HG02610 (cell line): ENCODE measurements at regions not wholly inside any gene's neighbourhood (a gene's known extent, or its start where the extent isn't known, plus 50 kb on each side); places are given as distances from the start of the nearest gene placed in this dataset.
"Not testable (repeated sequence)": the region's sequence is repeated elsewhere in the genome, so short reads cannot be mapped to it uniquely, and the experiment has no call there.

Experiments
- ATAC-seq: cut with Tn5 transposase; IDR thresholded peaks from one replicate; pipeline ENCODE4 v1.9.1; 2021; ENCODE audit warnings: mild to moderate bottlenecking, moderate library complexity; ENCODE audit not compliant: unreplicated experiment

DNA sequence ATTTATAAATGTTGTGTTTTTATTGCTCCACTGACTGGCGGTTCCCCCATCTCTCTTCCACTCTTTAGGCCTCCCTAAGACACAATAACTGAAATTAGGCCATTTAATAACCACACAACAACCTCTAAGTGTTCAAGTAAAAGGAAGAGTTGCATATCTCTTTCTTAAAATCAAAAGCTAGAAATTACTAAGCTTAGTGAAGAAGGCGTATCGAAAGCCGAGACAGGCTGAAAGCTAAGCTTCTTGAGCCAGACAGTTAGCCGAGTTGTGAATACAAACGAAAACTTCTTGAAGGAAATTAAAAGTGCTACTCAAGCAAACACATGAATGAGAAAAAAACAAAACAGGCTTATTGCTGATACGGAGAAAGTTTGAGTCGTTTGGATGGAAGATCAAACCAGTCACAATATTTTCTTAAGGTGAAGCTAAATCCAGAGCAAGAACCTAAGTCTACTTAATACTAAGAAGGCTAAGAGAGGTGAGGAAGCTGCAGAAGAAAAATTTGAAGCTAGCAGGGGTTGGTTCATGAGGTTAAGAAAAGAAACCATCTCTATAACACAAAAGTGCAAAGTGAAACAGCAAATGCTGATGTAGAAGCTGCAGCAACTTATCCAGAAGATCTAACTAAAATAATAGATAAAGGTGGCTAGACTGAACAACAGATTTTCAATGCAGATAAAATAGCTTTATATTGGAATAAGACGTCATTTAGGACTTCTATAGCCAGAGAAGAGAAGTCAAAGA is 194.0 kb upstream of the TTC29 start:
- ATAC-seq: no peak

DNA sequence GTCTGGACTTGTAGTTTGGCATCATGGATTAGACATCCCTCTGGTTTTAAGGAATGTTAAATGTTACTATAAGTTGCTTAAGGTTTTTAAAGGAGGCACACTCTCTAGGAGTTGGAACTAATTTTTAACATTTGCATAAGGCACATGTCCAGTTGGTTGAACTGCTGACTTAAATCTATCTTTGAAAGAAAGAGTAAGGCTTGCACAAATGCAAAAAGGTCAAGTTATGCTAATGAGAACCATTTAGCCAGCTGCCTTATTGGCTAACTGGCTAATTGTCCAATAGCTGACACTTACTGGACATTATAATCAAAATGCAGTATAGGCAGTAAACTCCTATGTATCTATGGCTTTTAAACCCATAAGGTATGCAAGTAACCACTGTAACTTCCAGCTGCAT is 206.1 kb upstream of the TTC29 start:
- no peak for ATAC-seq

DNA sequence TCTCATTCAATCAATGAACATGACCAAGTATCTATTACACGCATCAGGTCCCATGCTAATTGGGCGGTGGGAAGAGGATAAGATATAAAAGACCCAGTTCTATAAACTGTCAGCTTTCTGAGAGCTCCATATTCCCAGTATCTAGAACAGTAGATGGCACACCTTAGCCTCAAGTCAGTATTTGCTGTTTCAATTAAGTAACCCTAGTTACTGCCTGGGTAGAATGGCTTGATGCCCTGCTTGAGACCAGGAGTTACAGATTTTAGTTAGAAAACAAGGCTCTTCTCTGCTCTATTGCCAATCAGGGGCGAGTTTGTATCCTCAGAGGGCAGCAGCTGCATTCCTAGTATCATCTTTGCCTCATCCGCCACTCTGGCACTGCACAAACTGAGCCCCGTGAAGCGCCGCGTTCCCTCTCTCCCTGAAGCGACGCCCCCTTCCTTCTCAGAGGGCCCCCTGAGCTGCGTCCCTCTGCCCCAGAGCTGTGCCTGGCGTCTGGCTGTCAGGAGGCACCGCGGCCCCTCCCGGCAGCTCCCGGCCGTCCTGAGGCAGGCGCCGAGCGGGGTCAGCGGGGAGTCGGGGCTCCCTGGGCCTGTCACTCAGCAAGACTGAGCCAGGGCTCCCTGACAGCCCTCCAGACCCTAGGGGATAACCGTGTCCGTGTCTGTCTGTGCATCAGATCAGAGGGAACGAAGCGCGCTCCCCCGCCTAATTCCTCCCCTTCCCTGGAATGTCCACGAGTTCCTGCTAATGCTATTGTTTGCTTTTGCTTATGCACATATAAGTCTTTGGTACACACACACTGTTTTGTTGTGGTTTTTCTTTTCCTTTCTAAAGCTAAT is 212.4 kb upstream of the TTC29 start:
- ATAC-seq: no peak

DNA sequence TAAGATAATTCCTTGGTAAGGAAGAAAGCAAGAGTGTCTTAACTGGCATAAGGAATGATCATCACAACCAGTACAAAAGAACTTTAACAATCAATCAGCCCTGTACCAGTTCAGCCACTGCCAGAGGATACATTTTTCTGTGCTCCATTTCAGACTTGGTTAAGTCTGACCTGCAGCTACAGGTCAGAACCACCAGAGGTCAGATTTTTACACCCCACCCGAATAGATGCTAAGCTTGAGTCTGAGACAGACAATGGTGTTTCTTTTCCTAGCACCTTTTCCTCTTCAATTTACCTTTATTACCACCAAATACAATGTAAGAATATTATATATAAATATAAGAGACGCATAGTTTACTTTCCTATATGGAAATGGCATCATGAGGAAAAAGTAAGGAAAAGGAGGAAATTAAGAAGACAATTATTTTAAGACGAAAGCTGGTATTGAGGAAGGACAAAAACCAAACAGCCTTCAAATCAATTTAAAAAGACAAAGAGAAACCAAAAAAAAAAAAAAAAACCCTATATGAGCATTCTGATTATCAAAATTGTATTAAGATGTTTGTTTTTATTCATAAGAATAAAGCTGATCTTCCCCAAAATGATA is 215.3 kb upstream of the TTC29 start:
- peak; percentile 92 for ATAC-seq

DNA sequence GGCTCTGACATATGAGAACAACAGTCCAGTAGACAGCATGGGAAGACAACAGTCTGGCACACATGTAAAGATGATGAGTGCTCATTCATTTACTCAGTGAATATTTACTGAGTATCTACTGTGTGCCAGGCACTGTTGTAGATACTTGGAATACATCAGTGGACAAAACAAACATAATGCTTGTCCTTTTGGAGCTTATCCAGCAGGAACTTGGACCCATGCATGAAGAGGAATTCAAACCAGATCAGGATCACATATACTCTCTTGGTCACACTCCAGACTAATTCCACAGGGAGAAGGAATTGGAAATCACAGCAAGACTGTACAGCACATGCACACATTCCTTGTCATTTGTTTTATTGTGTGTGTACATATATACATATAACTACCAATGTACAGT is 217.6 kb upstream of the TTC29 start:
- no peak for ATAC-seq

GRCh38 chr4:147168200-147168599 is 222.5 kb upstream of the TTC29 start:
- ATAC-seq: not testable (repeated sequence)

- no peak for ATAC-seq
These were observed 227.7 kb upstream of the TTC29 start for GRCh38 chr4:147173322-147173721.

GRCh38 chr4:147173797-147174432 is 228.3 kb upstream of the TTC29 start:
- ATAC-seq: no peak

DNA sequence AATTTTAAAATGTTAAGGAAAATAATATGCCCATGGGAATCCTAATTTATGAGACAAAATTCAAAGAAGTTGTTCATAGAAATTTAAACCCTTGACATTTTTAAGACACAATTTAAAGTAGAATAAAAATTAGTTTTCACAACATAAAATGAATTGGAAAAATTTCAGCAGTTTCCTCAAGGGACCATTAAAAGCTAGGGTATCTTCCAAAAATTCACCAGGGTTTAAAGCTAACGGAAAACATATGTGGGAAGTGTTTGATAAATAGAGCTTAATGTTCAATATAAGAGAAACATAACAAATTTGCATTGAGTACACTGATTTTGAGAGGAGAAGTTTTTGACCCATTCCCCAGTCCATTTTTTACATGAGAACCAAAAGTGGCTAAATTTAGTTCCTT is 228.9 kb upstream of the TTC29 start:
- no peak for ATAC-seq

DNA sequence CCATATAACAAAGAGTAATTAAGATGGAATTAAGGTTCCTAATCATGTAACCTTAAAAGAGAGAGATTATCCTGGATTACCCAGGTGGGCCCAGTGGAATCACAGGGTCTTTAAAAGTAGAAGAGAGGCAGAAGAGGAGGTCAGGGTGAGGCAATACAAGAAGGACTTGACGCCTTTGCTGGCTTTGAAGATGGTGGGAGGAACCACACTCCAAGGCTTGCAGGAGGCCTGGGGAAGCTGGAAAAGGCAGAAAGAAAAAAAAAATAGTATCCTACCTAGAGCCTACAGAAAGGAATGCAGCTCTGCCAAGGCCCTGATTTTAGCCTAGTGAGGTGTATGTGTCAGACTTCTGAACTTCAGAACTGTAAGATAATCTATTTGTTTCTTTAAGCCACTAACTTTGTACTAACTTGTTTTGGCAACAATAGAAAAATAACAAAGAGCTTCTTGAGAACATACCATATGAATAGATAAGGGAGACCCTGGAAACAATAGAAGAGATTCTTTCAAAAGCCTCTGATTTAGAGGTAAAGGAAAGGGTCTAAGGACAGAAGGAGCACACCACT is 229.9 kb upstream of the TTC29 start:
- ATAC-seq: no peak

DNA sequence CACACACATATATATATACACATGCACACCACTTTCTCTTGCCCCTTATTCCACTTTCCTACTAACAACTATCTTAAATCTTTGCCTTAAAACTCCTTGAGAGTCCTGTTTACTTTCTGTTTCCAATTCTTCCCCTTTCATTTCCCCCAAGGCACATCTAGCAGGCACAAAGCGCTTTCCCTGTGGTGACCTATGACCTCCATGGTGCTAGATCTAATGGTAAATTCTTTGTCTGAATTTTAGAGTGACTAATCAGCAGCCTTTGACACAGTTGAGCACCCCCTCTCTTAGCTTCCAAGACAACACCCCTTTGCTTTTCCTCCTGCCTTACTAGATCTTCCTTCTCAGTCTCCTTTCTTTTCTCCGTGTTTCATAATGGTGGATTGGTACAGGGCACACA is 236.4 kb upstream of the TTC29 start:
- no peak for ATAC-seq

DNA sequence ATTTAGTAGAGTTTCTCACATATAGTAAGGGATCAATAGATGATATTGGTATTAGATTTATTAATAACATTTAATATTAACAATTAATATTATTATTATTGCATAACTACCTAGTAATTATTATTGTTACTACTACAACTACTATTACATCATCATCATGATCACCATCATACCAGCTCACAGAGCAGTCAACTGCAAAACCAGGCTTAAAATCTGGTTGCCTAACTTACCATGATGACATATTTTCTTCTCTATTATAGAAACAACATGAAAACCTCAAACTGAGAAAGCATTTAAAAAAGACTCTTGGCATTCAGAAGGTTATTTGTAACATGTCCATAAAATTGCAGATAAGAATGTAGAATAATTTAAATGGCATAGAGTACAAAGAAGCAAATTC is 247.0 kb upstream of the TTC29 start:
- ATAC-seq: no peak

DNA sequence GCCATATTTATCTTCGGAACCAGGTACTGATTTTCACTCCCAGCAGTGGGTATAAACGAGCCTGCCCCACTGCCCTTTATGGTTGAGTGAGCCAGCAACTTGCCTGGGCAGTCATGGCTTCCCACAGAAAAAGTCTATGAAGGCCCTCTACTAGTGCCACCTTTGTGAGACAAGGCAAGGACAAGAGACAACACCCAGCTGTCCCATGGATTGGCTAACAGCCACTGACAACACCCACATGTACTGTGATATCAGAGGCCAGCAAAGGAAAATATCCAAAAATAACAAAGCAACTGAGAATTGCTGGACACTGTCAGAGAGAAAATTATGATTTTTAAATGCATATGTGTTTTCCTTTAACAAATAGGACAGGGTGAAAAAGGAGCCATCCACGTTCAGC is 248.4 kb upstream of the TTC29 start:
- no peak for ATAC-seq

GRCh38 chr4:147194604-147195003 is 248.9 kb upstream of the TTC29 start:
- no peak for ATAC-seq

DNA sequence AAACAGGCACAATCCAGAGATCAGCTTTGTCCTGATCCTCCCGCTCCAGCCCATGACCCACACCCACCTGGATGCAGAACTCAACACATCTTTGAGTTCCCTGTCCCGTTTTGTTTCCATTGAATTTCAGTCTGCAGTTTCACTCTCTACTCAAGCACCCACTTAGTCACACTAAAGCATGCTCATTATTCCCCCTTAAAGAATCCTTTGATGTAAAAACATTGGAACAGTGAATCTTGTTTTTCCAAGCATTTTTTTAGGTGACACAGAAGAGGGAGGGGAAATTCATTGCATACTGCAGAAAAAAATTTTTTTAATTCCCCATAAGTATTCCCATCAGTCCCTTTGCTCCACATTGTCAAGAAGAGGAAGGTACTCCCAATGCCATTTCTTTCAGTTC is 249.7 kb upstream of the TTC29 start:
- ATAC-seq: no peak

- no peak for ATAC-seq
These were observed 252.9 kb upstream of the TTC29 start for GRCh38 chr4:147198411-147199051.

DNA sequence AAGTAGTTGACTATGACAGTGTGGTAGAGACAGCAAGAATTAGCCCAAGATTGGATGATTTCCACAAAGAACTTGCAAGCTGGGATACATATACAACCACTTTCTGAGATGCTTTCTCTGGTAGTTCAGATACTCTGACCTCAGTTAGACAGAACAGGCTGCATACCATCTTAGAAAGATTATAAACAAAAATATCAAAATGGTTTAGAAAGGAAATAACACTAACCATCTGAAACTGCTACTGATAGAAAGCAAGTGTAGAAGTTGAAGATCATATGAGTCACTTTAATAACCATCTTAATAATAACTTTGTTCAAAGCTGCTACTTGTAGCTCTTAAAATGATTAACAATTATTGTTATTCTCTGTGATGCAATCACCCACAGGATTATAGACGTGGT is 255.4 kb upstream of the TTC29 start:
- ATAC-seq: no peak

- no peak for ATAC-seq
These were observed 261.1 kb upstream of the TTC29 start for GRCh38 chr4:147206807-147207206.

DNA sequence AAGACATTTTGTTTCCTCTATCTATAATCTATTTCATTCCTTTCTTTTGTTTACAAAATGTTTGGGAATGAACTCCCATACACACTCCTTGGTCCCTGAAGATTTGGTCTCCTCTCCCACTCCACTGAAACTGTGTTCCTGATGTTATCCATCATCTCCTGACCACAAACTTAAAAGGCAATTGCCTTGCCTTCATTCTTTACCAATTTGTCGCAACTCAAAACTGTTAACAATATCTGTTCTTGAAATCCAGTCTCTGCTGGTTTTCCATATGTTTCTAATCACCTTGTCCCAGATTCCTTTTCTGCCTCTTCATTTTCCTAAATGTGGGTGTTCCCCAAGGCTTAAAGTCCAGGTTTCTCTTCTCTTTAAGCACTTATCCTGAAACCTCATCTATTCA is 262.2 kb upstream of the TTC29 start:
- ATAC-seq: no peak

DNA sequence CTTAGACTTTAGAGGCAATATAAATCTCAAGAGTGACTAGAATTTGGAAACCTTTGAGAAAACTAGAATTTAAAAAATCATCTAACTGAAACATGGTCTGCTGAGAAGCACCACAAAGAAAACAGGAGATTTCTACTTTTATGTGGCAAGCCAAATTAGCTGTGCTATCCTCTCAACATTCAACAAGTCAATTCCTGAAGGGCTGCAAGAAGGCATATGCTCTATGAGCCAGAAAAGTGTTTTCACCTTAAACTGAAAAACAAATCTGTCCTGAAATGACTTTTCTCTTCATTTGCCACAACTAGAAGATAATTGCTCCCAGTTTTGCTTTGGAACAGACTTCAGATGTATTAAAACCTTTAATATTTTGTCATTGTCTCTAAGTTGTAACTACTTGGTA is 263.2 kb upstream of the EDNRA start:
- ATAC-seq: no peak

DNA sequence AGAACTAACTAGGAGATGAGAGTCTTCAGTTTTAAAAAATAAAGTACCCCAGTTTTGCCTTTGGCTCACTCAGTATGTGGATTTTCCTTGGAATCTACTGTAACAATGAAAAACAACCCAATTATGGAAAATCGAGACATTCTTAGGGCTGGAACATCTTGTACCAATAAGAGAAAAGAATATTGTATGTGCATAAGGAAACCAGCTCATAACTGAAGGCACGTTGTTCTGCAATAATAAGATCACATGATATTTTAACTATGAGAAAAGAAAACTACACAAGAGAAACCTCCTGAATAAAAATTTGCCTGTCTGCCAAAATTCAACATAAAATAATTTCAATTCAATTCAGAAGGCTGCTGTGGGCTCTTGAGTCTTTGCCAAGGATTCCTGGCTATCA is 261.8 kb upstream of the EDNRA start:
- no peak for ATAC-seq
